ENCODE measurements at regions not wholly inside any gene's neighbourhood (a gene's known extent, or its start where the extent isn't known, plus 50 kb on each side); places are given as distances from the start of the nearest gene placed in this dataset.

DNA sequence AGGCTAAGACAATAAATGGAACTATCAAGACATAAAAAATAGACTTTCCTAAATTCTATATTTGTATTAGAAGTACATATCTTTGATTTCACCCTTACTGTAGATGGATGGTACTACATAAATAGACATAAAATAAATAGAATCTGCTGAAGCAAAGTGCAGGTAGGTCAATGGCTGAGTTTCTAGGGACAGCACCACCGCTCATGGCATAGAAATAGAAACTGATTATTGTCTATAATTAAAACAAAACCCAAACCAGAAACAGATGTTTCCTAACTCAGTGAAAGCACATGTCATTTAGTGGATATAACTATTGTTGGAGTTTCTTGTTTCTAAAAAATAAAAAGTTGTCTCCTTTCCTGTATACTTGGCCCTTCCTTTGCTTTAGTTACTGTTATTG, 387.3 kb upstream of the ADGRL3 start:
- H3K27ac ChIP-seq = no peak overlapping the region
- no peaks in the 10 kb centered on the region for H3K36me3 ChIP-seq (replicated peaks)
- in situ Hi-C loops (cut with HindIII; ENCODE audit: low pct_ligation_motif_present, low sequenced_read_pairs) = no loop called here
- H3K27me3 ChIP-seq (replicated peaks) = no peaks in the 10 kb centered on the region
- no peak for DNase-seq
- TF ChIP-seq, protein P1, sequence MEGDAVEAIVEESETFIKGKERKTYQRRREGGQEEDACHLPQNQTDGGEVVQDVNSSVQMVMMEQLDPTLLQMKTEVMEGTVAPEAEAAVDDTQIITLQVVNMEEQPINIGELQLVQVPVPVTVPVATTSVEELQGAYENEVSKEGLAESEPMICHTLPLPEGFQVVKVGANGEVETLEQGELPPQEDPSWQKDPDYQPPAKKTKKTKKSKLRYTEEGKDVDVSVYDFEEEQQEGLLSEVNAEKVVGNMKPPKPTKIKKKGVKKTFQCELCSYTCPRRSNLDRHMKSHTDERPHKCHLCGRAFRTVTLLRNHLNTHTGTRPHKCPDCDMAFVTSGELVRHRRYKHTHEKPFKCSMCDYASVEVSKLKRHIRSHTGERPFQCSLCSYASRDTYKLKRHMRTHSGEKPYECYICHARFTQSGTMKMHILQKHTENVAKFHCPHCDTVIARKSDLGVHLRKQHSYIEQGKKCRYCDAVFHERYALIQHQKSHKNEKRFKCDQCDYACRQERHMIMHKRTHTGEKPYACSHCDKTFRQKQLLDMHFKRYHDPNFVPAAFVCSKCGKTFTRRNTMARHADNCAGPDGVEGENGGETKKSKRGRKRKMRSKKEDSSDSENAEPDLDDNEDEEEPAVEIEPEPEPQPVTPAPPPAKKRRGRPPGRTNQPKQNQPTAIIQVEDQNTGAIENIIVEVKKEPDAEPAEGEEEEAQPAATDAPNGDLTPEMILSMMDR (IDR thresholded peaks at IDR 0.05; ENCODE audit: low read depth, low read length, missing control alignments) = no peak
- no peak overlapping the region for H3K4me3 ChIP-seq (ENCODE audit: low read depth, low read length)

DNA sequence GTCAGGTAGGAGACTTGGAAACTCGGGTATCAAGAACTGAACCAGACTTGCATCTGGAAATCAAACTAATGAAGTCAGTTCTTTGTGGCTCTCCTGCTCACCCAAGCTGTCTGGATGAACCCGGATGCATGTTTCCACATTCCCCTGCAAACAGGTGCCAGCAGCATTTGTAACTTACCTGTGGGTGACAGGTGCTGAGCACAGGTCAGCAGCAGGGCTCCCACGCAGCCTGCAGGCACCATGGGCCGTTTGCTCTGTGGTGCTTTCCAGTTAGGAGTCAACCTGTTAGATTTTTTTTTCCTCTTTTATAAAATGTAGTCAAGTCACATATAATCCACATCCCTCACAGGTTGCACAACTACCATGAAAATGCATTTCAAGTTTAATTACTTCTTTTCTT, 385.6 kb upstream of the ADGRL3 start:
- in situ Hi-C loops (cut with HindIII; ENCODE audit: low pct_ligation_motif_present, low sequenced_read_pairs) = no loop called here
- no peak for DNase-seq
- no peak overlapping the region for H3K4me3 ChIP-seq (ENCODE audit: low read depth, low read length)
- no peak overlapping the region for H3K27ac ChIP-seq
- no peaks in the 10 kb centered on the region for H3K36me3 ChIP-seq (replicated peaks)
- no peaks in the 10 kb centered on the region for H3K27me3 ChIP-seq (replicated peaks)
- TF ChIP-seq, protein P1 (IDR thresholded peaks at IDR 0.05; ENCODE audit: low read depth, low read length, missing control alignments) = no peak

DNA sequence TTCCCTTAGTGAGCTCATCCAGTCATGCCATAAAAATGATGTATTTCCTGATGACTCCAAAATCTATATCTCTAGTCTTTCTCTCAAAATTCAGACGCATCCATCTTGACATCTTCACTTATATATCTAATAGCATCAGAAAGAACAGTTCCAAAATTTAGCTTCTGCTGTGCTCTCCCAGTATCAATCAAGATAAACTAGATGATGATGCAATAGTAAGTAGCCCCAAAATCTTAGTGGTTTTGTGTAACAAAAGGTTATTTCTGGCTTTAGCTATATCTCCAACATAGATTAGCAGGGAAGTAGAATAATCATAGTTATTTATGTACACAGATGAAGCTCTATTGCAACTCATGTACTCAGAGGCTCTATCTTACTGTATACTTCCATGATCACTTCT, 382.5 kb upstream of the ADGRL3 start:
- in situ Hi-C loops (cut with HindIII; ENCODE audit: low pct_ligation_motif_present, low sequenced_read_pairs) = no loop called here
- TF ChIP-seq, protein P1 (IDR thresholded peaks at IDR 0.05; ENCODE audit: low read depth, low read length, missing control alignments) = no peak
- H3K27ac ChIP-seq = no peak overlapping the region
- no peak for DNase-seq
- H3K4me3 ChIP-seq (ENCODE audit: low read depth, low read length) = no peak overlapping the region
- no peaks in the 10 kb centered on the region for H3K27me3 ChIP-seq (replicated peaks)
- H3K36me3 ChIP-seq (replicated peaks) = no peaks in the 10 kb centered on the region

DNA sequence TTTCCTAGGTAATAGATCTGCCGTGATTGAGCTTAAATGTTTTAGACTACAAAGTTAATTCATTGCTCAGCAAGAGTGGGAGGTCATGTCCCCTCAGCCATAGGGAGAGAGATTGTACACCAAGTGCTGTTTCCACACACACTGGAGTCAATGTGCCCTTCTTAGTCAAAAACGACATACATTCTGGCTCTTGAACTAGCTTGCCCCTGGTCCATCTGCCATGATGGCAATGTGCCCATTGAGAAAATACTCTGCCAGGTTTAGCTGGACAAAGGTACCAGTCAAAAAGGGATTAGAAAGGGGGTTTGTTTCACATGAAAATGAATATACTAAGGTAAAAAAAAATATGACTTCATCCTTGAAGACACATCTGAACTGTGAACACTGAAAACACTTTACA, 377.1 kb upstream of the ADGRL3 start:
- no peak for DNase-seq
- TF ChIP-seq, protein P1 (IDR thresholded peaks at IDR 0.05; ENCODE audit: low read depth, low read length, missing control alignments) = no peak
- no peaks in the 10 kb centered on the region for H3K27me3 ChIP-seq (replicated peaks)
- no peak overlapping the region for H3K27ac ChIP-seq
- in situ Hi-C loops (cut with HindIII; ENCODE audit: low pct_ligation_motif_present, low sequenced_read_pairs) = no loop called here
- no peaks in the 10 kb centered on the region for H3K36me3 ChIP-seq (replicated peaks)
- no peak overlapping the region for H3K4me3 ChIP-seq (ENCODE audit: low read depth, low read length)

DNA sequence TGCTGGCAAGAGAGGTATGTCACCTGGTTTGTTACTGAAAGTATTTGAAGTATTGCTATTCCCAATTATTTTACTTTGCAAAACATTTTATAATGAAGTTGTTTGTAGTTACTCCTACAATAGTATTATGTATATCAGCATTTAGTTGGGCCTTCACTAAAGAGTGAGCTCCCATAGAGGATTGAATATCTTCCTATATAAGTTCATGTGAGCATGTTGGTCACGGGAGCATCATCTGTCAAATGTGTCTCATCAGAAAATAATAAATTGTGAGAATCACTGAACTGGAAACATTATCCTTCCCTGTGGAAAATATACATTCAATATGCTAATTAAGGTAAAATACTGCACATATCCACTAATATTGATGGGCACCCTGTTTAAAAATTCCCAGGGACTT, 360.1 kb upstream of the ADGRL3 start:
- Histone ChIP-seq H3K27ac (no peak overlapping the region), H3K27me3 (replicated peaks) (no peaks in the 10 kb centered on the region), H3K4me3 (ENCODE audit: low read depth, low read length) (no peak overlapping the region), H3K36me3 (replicated peaks) (no peaks in the 10 kb centered on the region)
- no peak for DNase-seq
- in situ Hi-C loops (cut with HindIII; ENCODE audit: low pct_ligation_motif_present, low sequenced_read_pairs) = no loop called here
- TF ChIP-seq, protein P1 (IDR thresholded peaks at IDR 0.05; ENCODE audit: low read depth, low read length, missing control alignments) = no peak

DNA sequence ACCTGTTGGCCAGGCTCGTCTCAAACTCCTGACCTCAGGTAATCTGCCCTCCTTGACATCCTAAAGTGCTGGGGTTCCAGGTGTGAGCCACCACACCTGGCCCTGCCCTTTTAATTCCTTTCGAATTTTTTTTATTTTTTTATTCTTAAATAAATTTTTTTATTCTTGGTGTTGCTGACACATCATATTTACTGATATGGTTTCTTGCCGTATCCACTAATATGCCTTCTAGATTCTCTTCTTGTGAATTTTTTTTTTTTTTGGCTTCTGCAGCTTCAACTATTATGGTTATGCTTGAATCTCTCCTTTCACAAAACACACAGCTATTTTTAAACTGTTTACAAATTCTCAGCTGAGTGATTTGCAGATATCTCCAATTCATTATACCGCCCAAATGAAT, 353.4 kb upstream of the ADGRL3 start:
- in situ Hi-C loops (cut with HindIII; ENCODE audit: low pct_ligation_motif_present, low sequenced_read_pairs) = no loop called here
- Histone ChIP-seq H3K36me3 (replicated peaks) (no peaks in the 10 kb centered on the region), H3K27me3 (replicated peaks) (no peaks in the 10 kb centered on the region), H3K27ac (no peak overlapping the region), H3K4me3 (ENCODE audit: low read depth, low read length) (no peak overlapping the region)
- TF ChIP-seq, protein P1 (IDR thresholded peaks at IDR 0.05; ENCODE audit: low read depth, low read length, missing control alignments) = no peak
- DNase-seq = no peak
